IMR-90 (cell line): ENCODE measurements at regions not wholly inside any gene's neighbourhood (a gene's known extent, or its start where the extent isn't known, plus 50 kb on each side); places are given as distances from the start of the nearest gene placed in this dataset.

ENCODE experiments used
- ATAC-seq: fragments of 200-7000 bp; cut with Tn5 transposase; 2 replicates; pipeline ENCODE4 v1.9.1; 2020; ENCODE audit warnings: low read depth, mild to moderate bottlenecking, moderate library complexity
- BruUV-seq: library from RNA; stranded (reverse); fragments of 400-500 nt; replicated peaks from 2 replicates; lab custom pipeline; 2021; lab: Mats Ljungman, UMichigan
- CTCF ChIA-PET: fragments of 300-600 bp; formaldehyde crosslinking; extraction: SDS; loops from one replicate; lab custom pipeline; 2021; ENCODE audit warnings: antibody characterized with exemption; lab: Yijun Ruan, JAX
- POLR2A ChIA-PET: fragments of 300-600 bp; sonication (Branson Sonifier 250); formaldehyde crosslinking; loops from one replicate; lab custom pipeline; 2022; ENCODE audit warnings: antibody characterized with exemption; ENCODE audit not compliant: unreplicated experiment; lab: Charles Lee
- DNase-seq: peaks from one replicate; pipeline ENCODE4 v3.0.0; 2013
- H2AFZ ChIP-seq: replicated peaks from 2 replicates; pipeline ENCODE3; 2013; ENCODE audit warnings: low read length, mild to moderate bottlenecking; ENCODE audit not compliant: poor library complexity
- H2AK5ac ChIP-seq: 2 replicates; pipeline ENCODE4 v1.6.1; 2013; ENCODE audit warnings: low read depth, low read length, inconsistent platforms
- H2AK9ac ChIP-seq: replicated peaks from 2 replicates; pipeline ENCODE3; 2013; ENCODE audit warnings: mild to moderate bottlenecking, low read depth, low read length, moderate library complexity; ENCODE audit not compliant: poor library complexity
- H2BK120ac ChIP-seq: 2 replicates; pipeline ENCODE4 v1.6.1; 2013; ENCODE audit warnings: low read depth, low read length, inconsistent platforms
- H2BK15ac ChIP-seq: 3 replicates; pipeline ENCODE4 v1.6.1; 2013; ENCODE audit warnings: low read depth, low read length, inconsistent platforms
- H2BK20ac ChIP-seq: 2 replicates; pipeline ENCODE4 v1.6.1; 2013; ENCODE audit warnings: low read depth, mild to moderate bottlenecking, inconsistent platforms, low read length, moderate library complexity
- H2BK5ac ChIP-seq: 2 replicates; pipeline ENCODE4 v1.6.1; 2013; ENCODE audit warnings: mild to moderate bottlenecking, low read depth, low read length, inconsistent platforms; ENCODE audit not compliant: poor library complexity, severe bottlenecking
- H3K14ac ChIP-seq: replicated peaks from 2 replicates; pipeline ENCODE4 v1.6.1; 2013; ENCODE audit warnings: low read depth, low read length, inconsistent platforms
- H3K18ac ChIP-seq: 2 replicates; pipeline ENCODE4 v1.6.1; 2013; ENCODE audit warnings: low read depth, low read length, control low read depth
- H3K23ac ChIP-seq: 2 replicates; pipeline ENCODE4 v1.6.1; 2013; ENCODE audit warnings: low read depth, low read length, inconsistent platforms
- H3K27ac ChIP-seq: 2 replicates; pipeline ENCODE4 v1.5.1; 2013; ENCODE audit warnings: mild to moderate bottlenecking, control low read depth, low read length; ENCODE audit not compliant: insufficient read depth
- H3K27me3 ChIP-seq: 2 replicates; pipeline ENCODE4 v1.6.1; 2013; ENCODE audit warnings: low read length; ENCODE audit not compliant: control insufficient read depth, insufficient read depth
- H3K36me3 ChIP-seq: 2 replicates; pipeline ENCODE4 v1.6.1; 2013; ENCODE audit warnings: low read length, mixed read lengths; ENCODE audit not compliant: control insufficient read depth, insufficient read depth
- H3K4ac ChIP-seq: 2 replicates; pipeline ENCODE4 v1.6.1; 2013; ENCODE audit warnings: low read depth, low read length, inconsistent platforms
- H3K4me1 ChIP-seq: 2 replicates; pipeline ENCODE4 v1.6.1; 2013; ENCODE audit warnings: low read length, mixed read lengths; ENCODE audit not compliant: control insufficient read depth, insufficient read depth
- H3K4me2 ChIP-seq: 2 replicates; pipeline ENCODE4 v1.6.1; 2013; ENCODE audit warnings: low read depth, mild to moderate bottlenecking, control low read depth, low read length, moderate library complexity
- H3K4me3 ChIP-seq: 2 replicates; pipeline ENCODE4 v1.5.1; 2013; ENCODE audit warnings: low read depth, mild to moderate bottlenecking, control low read depth, low read length, moderate library complexity; ENCODE audit not compliant: insufficient read depth
- H3K56ac ChIP-seq: 2 replicates; pipeline ENCODE4 v1.6.1; 2013; ENCODE audit warnings: low read length, inconsistent platforms; ENCODE audit not compliant: insufficient read depth; ENCODE audit errors: extremely low read depth
- H3K79me1 ChIP-seq, 2 experiments: 2 replicates each; pipeline ENCODE4 v1.6.1; 2013; ENCODE audit warnings: low read length in 2 of 2, inconsistent platforms in 1 of 2, low read depth in 1 of 2
- H3K9ac ChIP-seq: 2 replicates; pipeline ENCODE4 v1.6.1; 2013; ENCODE audit warnings: low read depth, low read length, control low read depth
- H3K9me1 ChIP-seq: 2 replicates; pipeline ENCODE4 v1.6.1; 2013; ENCODE audit warnings: low read length, inconsistent platforms; ENCODE audit not compliant: insufficient read depth
- H3K9me3 ChIP-seq: 2 replicates; pipeline ENCODE4 v1.6.1; 2013; ENCODE audit warnings: low read length; ENCODE audit not compliant: control insufficient read depth, insufficient read depth
- H4K20me1 ChIP-seq: 2 replicates; pipeline ENCODE4 v1.6.1; 2013; ENCODE audit warnings: low read length, inconsistent platforms; ENCODE audit not compliant: insufficient read depth
- H4K5ac ChIP-seq: 2 replicates; pipeline ENCODE4 v1.6.1; 2013; ENCODE audit warnings: mild to moderate bottlenecking, low read depth, low read length, control low read depth
- H4K8ac ChIP-seq, 2 experiments: 2 replicates each; pipeline ENCODE4 v1.6.1; 2013; ENCODE audit warnings: low read depth in 2 of 2, low read length in 2 of 2, control low read depth in 1 of 2, inconsistent platforms in 1 of 2
- H4K91ac ChIP-seq: 2 replicates; pipeline ENCODE4 v1.6.1; 2013; ENCODE audit warnings: low read depth, low read length, inconsistent platforms; ENCODE audit not compliant: insufficient read depth
- CEBPB ChIP-seq: IDR thresholded peaks from 2 replicates; pipeline ENCODE4 v1.6.1; 2012; ENCODE audit warnings: low read depth, low read length, improper control_type of control experiment
- MAFK ChIP-seq: IDR thresholded peaks from 2 replicates; pipeline ENCODE4 v1.6.1; 2012; ENCODE audit warnings: low read depth, low read length, improper control_type of control experiment
- MXI1 ChIP-seq: IDR thresholded peaks from 2 replicates; pipeline ENCODE4 v1.6.1; 2012; ENCODE audit warnings: low read depth, mild to moderate bottlenecking, low read length, moderate library complexity, borderline replicate concordance
- RCOR1 ChIP-seq: IDR thresholded peaks from 2 replicates; pipeline ENCODE4 v1.6.1; 2012; ENCODE audit warnings: mild to moderate bottlenecking, low read length, improper control_type of control experiment; ENCODE audit not compliant: insufficient replicate concordance
- WGBS, 2 experiments: methylation state at CpG; one replicate each; pipeline versions ENCODE4 v1.1.5 to v1.1.7; 2013; ENCODE audit warnings: missing lambda C conversion rate in 2 of 2; ENCODE audit not compliant: insufficient read length in 1 of 2; ENCODE audit errors: extremely low coverage in 2 of 2; 5-methylcytosine and 5-hydroxymethylcytosine counted together
- dilution Hi-C: fragments of 300-500 bp; cut with HindIII; formaldehyde crosslinking; loops from one replicate; pipeline ENCODE4 v1.14.3; 2018; ENCODE audit warnings: low sequenced_read_pairs; ENCODE audit not compliant: unreplicated experiment
- in situ Hi-C: fragments of 300-500 bp; cut with MboI; formaldehyde crosslinking; loops from 3 replicates; pipeline ENCODE4 v1.14.3; 2019; ENCODE audit warnings: low sequenced_read_pairs, inconsistent platforms, mixed read lengths
- intact Hi-C: fragments of 100-400 bp; cut with micrococcal nuclease; formaldehyde crosslinking; loops from 2 replicates; pipeline ENCODE4 v1.10.0; 2022

GRCh38 chr11:44452827-44453572 lies 112.5 kb upstream of the CD82 start:
- H3K79me1 ChIP-seq = no peaks in the 10 kb centered on the region
- POLR2A ChIA-PET = no interaction called here
- ATAC-seq (no peak), DNase-seq (no peak)
- 27% methylated on average over 2 of the region's 10 CpGs; no CpG with 5 or more reads in 1 of the 2 experiments for WGBS, 2 experiments
- no peak overlapping the region for H3K4ac ChIP-seq
- H4K5ac ChIP-seq = no peak overlapping the region
- H3K4me1 ChIP-seq = no peaks in the 10 kb centered on the region
- no peaks in the 10 kb centered on the region for H3K9me3 ChIP-seq
- no peak for TF ChIP-seq MXI1
- no peak for TF ChIP-seq MAFK
- no peak for TF ChIP-seq CEBPB
- TF ChIP-seq RCOR1 = no peak
- H3K36me3 ChIP-seq = no peaks in the 10 kb centered on the region
- H2AK5ac ChIP-seq = no peak overlapping the region
- H3K23ac ChIP-seq = no peak overlapping the region
- intact Hi-C loops (no loop called here), dilution Hi-C loops (no loop called here), in situ Hi-C loops (no loop called here)
- H2BK20ac ChIP-seq = no peak overlapping the region
- H3K9me1 ChIP-seq = no peaks in the 10 kb centered on the region
- H4K91ac ChIP-seq = no peak overlapping the region
- H2BK120ac ChIP-seq = no peak overlapping the region
- H3K14ac ChIP-seq = no peak overlapping the region
- H4K20me1 ChIP-seq = no peaks in the 10 kb centered on the region
- no peak overlapping the region for H3K56ac ChIP-seq
- no peak overlapping the region for H4K8ac ChIP-seq
- peaks cover 5% of the 10 kb centered on the region for H3K27me3 ChIP-seq
- no peak overlapping the region for H3K4me2 ChIP-seq
- H3K9ac ChIP-seq = no peak overlapping the region
- no peak overlapping the region for H3K18ac ChIP-seq
- CTCF ChIA-PET = no interaction called here
- H2AFZ ChIP-seq = no peak overlapping the region
- no peak overlapping the region for H2AK9ac ChIP-seq
- no peak overlapping the region for H3K4me3 ChIP-seq
- no peak overlapping the region for H2BK15ac ChIP-seq
- BruUV-seq = no TSS peak
- no peak overlapping the region for H2BK5ac ChIP-seq
- H3K27ac ChIP-seq = no peak overlapping the region
